GM12891 (cell line): ENCODE measurements at regions not wholly inside any gene's neighbourhood (a gene's known extent, or its start where the extent isn't known, plus 50 kb on each side); places are given as distances from the start of the nearest gene placed in this dataset.

Source experiments
- POLR2A ChIP-seq: IDR thresholded peaks from 2 replicates; pipeline ENCODE4 v1.6.1; 2011; ENCODE audit warnings: low read depth, low read length, control low read depth
- POLR2AphosphoS5 ChIP-seq: IDR thresholded peaks from 2 replicates; pipeline ENCODE4 v1.6.1; 2011; ENCODE audit warnings: low read depth, low read length, control low read depth
- POU2F2 ChIP-seq: IDR thresholded peaks from 2 replicates; pipeline ENCODE4 v1.6.1; 2011; ENCODE audit warnings: low read depth, mild to moderate bottlenecking, control low read depth, low read length, moderate library complexity
- SPI1 ChIP-seq: IDR thresholded peaks from 2 replicates; pipeline ENCODE4 v1.6.1; 2011; ENCODE audit warnings: low read depth, low read length, control low read depth

GRCh38 chr12:112598626-112599025, 179.9 kb downstream of the PTPN11 start:
- TF ChIP-seq POLR2A (no peak), POLR2AphosphoS5 (no peak), POU2F2 (no peak), SPI1 (no peak)
